Activated CD4-positive, alpha-beta T cell treated with anti-CD3 and anti-CD28 coated beads, Interleukin-2, amount 50 U/mL, for 4 hours (primary cell): ENCODE measurements at regions not wholly inside any gene's neighbourhood (a gene's known extent, or its start where the extent isn't known, plus 50 kb on each side); places are given as distances from the start of the nearest gene placed in this dataset.
"Not testable (repeated sequence)": the region's sequence is repeated elsewhere in the genome, so short reads cannot be mapped to it uniquely, and the experiment has no call there.

Experiments
- DNase-seq, 2 experiments: peaks; one replicate each; pipeline ENCODE4 v3.0.0-alpha.2; 2020

DNA sequence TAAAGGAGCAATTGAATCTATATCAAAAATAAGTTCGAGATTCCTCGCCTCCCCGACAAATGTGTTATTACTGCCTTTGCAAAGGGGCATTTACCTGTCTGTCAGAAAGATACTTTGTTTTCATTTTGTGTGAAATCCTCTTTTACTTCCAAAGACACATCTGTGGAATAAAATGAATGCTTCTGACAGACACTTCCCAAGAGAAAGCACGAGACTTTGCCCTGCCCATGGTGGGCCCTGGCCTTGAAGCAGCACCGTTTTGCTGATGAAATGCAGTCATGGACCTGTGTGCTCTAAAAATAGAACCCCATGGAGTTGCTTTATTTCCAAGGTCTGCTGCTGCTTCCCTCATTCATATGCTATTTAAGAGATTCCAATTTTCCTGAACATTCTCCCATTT lies 85.9 kb upstream of the USP47 start:
- no peak for DNase-seq

DNA sequence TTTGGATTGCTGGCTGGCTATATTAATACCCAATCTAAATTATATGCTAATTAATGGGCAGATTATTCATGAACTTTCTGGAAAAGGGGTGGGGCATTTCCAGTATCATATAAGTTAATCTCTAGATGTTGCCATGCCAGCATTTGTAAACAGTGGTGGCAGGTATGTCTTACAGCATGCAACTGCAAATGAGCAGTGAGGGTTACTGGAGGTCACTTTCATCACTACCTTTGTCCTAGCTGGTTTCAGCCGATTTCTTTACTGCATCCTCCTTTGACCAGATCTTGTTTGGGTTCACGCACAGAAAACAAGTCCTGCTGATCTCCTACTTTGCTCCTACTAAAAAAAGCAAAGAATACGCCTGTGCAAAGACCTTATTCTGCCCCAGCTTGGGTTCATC lies 89.1 kb upstream of the USP47 start:
- DNase-seq: no peak

DNA sequence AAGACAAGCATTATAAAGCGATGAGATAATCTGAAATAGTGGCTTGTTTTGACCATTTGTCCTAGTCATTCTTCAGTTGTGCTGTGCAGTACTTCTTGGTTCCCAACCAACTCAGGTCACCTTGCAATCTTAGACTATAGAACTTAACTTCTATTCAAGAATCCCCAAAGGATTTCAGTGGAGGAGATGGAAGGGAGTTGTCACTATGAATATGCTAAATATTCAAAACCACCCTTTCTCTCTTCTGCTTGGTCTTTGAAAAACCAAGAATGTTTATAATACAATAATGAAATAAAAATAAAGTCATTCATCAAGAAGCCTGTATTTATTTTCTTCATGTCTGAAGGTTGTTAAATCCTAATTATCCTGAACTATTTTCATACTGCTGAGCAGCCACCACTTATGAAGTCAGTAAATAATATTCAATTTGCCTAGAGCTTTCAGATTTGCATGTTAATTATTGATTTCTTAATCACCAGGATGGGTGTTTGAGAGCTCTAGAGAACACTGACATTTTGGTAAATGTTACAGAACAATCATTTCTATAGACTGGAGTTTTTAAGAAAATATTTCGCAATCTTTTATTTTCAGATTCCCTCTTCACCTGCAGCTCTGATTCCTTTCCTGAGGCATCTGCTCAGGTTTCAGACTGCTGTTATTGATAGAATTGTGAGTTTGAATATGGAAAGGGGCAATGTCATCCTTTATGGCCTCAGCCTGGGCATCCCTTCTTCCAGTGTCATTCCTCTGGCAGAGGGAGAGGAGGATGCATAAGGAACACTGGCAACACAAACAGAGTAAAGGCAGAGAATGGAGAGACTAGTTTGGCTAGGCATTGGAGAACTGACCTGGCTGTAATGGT lies 91.5 kb upstream of the USP47 start:
- no peak for DNase-seq

DNA sequence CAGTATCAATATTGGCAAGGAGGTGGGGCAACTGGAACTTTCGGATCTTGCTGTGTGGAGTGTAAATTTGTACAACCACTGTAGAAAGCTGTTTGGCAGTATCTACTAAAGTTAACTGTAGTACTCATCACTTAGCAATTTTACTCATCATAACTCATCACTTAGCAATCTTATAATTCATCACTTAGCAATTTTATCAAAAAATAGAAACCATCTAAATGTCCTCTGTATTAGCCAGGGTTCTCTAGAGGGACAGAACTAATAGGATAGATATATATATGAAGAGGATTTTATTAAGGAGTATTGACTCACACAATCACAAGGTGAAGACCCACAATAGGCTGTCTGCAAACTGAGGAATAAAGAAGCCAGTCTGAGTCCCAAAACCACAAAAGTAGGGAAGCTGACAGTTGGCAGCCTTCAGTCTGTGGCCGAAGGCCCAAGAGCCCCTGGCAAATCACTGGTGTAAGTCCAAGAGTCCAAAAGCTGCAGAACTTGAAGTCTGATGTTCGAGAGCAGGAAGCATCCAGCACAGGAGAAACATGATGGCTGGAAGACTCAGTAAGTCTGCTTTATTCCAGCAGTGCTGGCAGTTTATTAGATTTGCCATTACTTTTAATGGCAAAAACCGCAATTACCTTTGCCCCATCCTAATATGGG lies 92.9 kb upstream of the USP47 start:
- DNase-seq: no peak

DNA sequence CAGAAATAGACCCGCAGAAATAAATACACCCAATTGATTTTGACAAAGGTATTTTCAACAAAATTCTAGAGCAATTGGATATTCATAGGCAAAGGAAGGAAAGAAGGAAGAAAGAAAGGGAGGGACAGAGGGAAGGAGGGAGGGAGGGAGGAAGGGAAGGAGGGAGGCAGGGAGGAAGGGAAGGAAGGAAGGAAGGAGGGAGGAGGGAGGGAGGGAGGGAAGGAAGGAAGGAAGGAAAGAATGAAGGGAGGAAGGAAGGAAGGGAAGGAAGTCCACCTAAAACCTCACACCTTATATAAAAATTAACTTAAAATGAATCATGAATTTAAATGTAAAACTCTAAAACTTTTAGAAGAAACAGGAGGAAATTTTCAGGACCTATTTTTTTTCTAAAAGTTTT lies 94.2 kb upstream of the USP47 start:
- DNase-seq: no peak

- DNase-seq: no peak
Measured at GRCh38 chr11:11746449-11746848, 95.3 kb upstream of the USP47 start.

DNA sequence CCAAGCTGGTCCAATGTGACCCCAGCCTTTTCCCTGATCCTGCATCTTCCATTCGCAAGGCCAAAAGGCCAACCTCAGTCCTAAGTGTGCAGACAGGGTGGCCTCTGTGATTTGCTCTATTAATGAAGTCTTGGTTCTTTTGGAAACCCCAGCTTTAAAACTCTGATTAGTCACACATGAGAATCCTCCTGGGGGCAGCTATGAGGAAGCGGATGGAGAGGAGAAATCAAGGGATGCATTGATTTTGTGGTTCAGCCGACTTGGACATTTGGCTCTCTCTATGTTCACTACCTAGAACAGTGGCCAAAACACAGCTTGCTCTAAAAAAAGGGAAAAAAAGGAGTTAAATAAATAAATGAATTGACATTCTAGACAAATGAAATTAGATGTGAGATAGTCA lies 98.6 kb upstream of the USP47 start:
- no peak for DNase-seq

GRCh38 chr11:11742486-11742885 lies 99.3 kb upstream of the USP47 start:
- no peak for DNase-seq

DNA sequence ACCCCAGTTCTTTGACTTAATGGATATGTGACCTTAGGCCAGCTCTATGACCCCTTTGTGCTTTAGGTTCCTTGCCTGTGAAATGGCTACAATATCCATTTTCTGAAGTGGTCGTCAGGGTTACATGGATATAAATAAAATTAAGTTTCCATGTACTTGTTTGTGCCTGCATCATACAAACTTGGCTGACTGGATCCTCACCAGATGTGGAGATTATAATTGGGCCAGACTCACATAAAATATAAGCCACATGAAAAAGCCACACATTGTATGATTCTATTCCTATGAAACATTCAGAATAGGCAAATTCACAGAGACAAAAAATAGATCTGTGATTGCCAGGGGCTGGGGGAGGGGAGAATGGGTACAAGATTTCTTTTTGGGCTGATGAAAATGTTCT lies 100.9 kb upstream of the USP47 start:
- no peak for DNase-seq

- DNase-seq: no peak
Measured at GRCh38 chr11:11740073-11740702, 101.6 kb upstream of the USP47 start.

DNA sequence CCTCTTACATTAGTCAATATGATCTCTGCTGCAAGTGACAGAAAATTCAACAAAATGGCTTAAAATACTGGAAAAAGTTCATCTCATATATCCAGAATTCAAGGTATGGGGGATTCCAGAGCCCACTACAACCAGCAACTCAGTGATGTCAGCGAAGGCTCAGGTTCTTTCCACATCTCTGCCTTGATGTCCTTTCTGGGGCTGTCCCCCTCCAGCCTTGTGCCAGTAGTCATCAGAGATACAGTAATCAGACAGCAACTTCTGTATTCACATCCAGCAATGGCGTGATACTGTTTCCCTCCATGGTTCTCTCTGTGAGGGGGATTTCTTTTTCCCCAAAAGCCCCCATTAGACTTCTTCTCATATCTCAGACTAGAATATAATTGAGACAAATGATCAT lies 103.4 kb upstream of the USP47 start:
- DNase-seq: no peak

- no peak for DNase-seq
Measured at GRCh38 chr11:11735586-11735985, 106.2 kb upstream of the USP47 start.

DNA sequence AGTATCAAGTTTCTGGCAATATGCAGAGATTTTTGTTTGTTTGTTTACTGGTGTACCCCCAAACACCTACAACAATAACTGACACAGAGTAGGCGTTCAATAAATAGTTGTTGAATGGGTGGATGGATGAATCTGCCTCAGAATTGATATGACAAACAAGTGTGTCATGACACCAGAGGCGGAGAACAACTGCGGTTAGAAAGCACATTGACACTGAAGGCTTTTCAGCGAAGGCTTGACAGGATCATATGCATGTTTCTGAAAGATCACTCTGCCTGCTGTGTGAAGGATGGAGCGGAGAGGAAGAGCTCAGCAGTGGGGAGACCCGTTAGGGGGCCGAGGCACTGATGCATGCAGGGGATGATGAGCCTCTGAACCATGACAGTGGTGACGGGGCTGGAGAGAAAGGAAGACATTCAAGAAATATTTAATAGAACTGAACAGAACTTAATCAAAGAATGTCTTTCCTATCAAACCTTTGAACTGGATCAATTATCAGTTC lies 108.5 kb upstream of the USP47 start:
- DNase-seq: no peak

GRCh38 chr11:11732116-11732515 lies 109.7 kb upstream of the USP47 start:
- no peak for DNase-seq

DNA sequence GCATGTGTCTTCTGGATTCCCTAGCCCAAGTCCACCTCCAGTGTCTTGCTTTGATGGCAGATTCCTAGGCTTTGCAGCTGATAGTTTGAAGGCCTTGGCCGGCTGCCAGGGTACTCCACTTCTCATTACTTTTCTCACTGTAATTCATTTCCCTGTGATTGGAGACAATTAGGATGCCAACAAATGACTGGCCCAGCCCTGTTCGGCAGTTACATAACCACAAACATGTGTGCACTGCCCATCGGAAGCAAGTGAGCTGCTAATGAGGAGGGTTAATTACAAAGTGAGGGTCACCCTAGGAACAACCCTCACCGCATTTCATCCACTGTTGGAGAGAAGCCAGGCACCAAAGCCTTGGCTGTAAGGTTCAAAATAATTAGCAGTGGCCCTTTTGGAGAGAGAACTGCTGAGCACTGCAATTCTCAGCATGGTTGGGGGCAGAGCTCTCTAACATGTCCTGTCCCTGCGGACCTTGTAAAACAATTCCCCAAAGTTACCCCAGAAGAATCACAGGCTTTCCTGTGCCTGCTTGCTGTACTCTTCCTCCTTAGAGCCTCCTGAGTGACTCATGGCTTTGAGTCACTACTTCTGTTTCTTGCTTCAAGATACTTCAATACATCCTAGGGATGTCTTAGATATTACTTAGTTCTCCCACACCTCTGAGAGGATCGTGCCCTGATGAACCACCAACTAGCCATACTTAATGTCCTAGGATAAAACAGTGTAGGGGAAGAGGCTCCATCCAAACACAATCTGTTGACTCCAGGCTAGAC lies 109.7 kb upstream of the GALNT18 start:
- no peak for DNase-seq

- DNase-seq: no peak
Measured at GRCh38 chr11:11728386-11728785, 106.6 kb upstream of the GALNT18 start.

- DNase-seq: no peak
Measured at GRCh38 chr11:11725438-11725837, 103.6 kb upstream of the GALNT18 start.

GRCh38 chr11:11724994-11725393 lies 103.2 kb upstream of the GALNT18 start:
- DNase-seq: no peak

GRCh38 chr11:11722861-11723260 lies 101.1 kb upstream of the GALNT18 start:
- DNase-seq: no peak

DNA sequence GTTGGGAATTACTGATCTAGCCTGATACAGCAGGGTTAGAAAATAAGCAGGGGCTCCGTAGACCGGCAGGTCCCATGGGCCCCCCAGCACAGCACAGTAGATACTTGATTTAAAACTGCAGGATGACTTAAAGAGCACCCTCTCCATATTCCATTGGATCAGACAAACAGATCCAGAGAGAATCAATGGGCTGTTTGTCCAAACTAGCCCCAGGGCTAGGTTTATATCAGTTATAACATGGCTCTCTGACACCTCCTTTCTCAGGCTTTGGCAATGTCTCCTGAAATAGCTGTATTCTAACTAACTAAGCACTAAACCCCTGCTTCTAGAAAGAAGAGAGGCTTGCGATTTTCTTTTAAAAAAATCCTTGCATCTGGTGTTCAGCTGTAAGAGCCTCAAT lies 100.4 kb upstream of the GALNT18 start:
- no peak for DNase-seq

DNA sequence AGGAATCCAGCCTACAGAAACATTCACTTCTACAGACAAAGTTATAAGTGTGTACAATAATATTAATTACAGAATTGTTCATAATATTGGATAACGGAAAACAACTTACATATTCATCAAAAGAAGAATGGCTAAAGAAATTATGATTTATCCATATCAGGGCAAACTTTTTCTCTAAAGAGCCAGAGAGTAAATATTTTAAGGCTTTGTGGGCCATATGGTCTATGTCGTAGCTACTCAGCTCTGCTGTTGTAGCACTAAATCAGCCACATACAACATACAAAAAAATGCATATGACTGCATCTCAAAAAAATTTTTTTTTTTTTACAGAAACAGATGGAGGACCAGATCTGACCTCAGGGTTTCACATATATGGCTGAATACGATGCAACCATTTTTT lies 96.7 kb upstream of the GALNT18 start:
- no peak for DNase-seq

- DNase-seq: no peak
Measured at GRCh38 chr11:11717064-11717725, 95.4 kb upstream of the GALNT18 start.

DNA sequence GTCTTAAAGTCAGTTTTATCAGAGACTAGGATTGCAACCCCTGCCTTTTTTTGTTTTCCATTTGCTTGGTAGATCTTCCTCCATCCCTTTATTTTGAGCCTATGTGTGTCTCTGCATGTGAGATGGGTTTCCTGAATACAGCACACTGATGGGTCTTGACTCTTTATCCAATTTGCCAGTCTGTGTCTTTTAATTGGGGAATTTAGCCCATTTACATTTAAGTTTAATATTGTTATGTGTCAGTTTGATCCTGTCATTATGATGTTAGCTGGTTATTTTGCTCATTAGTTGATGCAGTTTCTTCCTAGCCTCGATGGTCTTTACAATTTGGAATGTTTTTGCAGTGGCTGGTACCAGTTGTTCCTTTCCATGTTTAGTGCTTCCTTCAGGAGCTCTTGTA lies 93.3 kb upstream of the GALNT18 start:
- DNase-seq: not testable (repeated sequence)
